ENCODE measurements at regions not wholly inside any gene's neighbourhood (a gene's known extent, or its start where the extent isn't known, plus 50 kb on each side); places are given as distances from the start of the nearest gene placed in this dataset.

DNA sequence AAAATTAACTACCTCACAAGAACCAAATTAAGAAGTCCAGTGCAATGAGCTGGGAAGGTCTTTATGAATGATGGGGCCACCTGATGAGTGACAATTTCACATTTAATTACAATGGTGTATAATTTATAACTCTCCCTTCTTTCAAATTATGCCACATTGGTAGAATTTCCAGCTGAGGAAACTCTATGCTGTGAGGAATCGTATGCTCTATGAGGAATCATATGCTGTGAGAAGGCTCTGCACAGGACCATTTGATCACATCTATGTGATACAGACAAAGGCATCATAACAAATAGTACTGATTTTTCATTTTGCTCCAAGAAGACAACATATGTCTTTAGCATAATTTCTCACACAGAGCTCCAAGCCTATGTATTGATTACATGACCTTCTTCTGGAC lies 69.3 kb downstream of the PDHA2 start:
- TF ChIP-seq YY1 (IDR thresholded peaks at IDR 0.05; ENCODE audit: insufficient read depth, insufficient read length) (no peak), ZNF274 (IDR thresholded peaks at IDR 0.05; ENCODE audit: low read depth, low read length) (no peak)
